GM12874 (cell line): ENCODE measurements at regions not wholly inside any gene's neighbourhood (a gene's known extent, or its start where the extent isn't known, plus 50 kb on each side); places are given as distances from the start of the nearest gene placed in this dataset.

ENCODE experiments used
- CTCF ChIP-seq: IDR thresholded peaks from 2 replicates; pipeline ENCODE4 v1.5.1; 2011; ENCODE audit warnings: low read depth, mild to moderate bottlenecking, control low read depth, low read length, moderate library complexity; ENCODE audit not compliant: insufficient read depth

- TF ChIP-seq CTCF, result no peak
Measured at GRCh38 chr3:81874738-81875137, 113.3 kb upstream of the GBE1 start.

- TF ChIP-seq CTCF, result no peak
Measured at GRCh38 chr3:81872566-81872965, 111.1 kb upstream of the GBE1 start.

GRCh38 chr3:81871358-81872155 lies 110.1 kb upstream of the GBE1 start:
- TF ChIP-seq CTCF, result no peak

GRCh38 chr3:81869382-81869781 lies 107.9 kb upstream of the GBE1 start:
- no peak for TF ChIP-seq CTCF

GRCh38 chr3:81868597-81868996 lies 107.2 kb upstream of the GBE1 start:
- no peak for TF ChIP-seq CTCF

- TF ChIP-seq CTCF, result no peak
Measured at GRCh38 chr3:81867875-81868274, 106.4 kb upstream of the GBE1 start.

- TF ChIP-seq CTCF, result no peak
Measured at GRCh38 chr3:81864272-81864671, 102.8 kb upstream of the GBE1 start.
